MCF 10A (cell line): ENCODE measurements at regions not wholly inside any gene's neighbourhood (a gene's known extent, or its start where the extent isn't known, plus 50 kb on each side); places are given as distances from the start of the nearest gene placed in this dataset.
A peak's percentile ranks its signal among the peaks of the same experiment; 100 is the strongest.

Experiments used
- BruUV-seq: library from RNA; stranded (reverse); fragments of 400-500 nt; replicated peaks from 2 replicates; lab custom pipeline; 2021; lab: Mats Ljungman, UMichigan
- CTCF ChIA-PET: fragments of 300-600 bp; sonication (Branson Sonifier 250); formaldehyde crosslinking; extraction: SDS; loops from one replicate; lab custom pipeline; 2021; ENCODE audit warnings: antibody characterized with exemption, inconsistent platforms; lab: Yijun Ruan, JAX
- POLR2A ChIA-PET: fragments of 300-600, 350-650 bp; sonication (Branson Sonifier 250); formaldehyde crosslinking; extraction: SDS; loops from one replicate; lab custom pipeline; 2020; ENCODE audit warnings: antibody characterized with exemption, inconsistent platforms; lab: Yijun Ruan, JAX
- DNase-seq: peaks from one replicate; pipeline ENCODE4 v3.0.0-alpha.2; 2018; ENCODE audit not compliant: unreplicated experiment
- H3K27ac Mint-ChIP-seq: one replicate; pipeline ENCODE4 v1.8.0; 2022; ENCODE audit warnings: mild to moderate bottlenecking, low read depth, mixed read lengths; ENCODE audit not compliant: unreplicated experiment
- H3K27me3 Mint-ChIP-seq: one replicate; pipeline ENCODE4 v1.8.0; 2022; ENCODE audit warnings: mixed read lengths; ENCODE audit not compliant: insufficient read depth, unreplicated experiment
- H3K36me3 Mint-ChIP-seq: one replicate; pipeline ENCODE4 v1.8.0; 2022; ENCODE audit warnings: mild to moderate bottlenecking, moderate library complexity, mixed read lengths; ENCODE audit not compliant: insufficient read depth, unreplicated experiment
- H3K4me1 Mint-ChIP-seq: one replicate; pipeline ENCODE4 v1.8.0; 2022; ENCODE audit warnings: mixed read lengths; ENCODE audit not compliant: insufficient read depth, unreplicated experiment
- H3K4me3 Mint-ChIP-seq: one replicate; pipeline ENCODE4 v1.8.0; 2022; ENCODE audit warnings: mild to moderate bottlenecking, moderate library complexity, mixed read lengths; ENCODE audit not compliant: unreplicated experiment
- H3K9me3 Mint-ChIP-seq: one replicate; pipeline ENCODE4 v1.8.0; 2022; ENCODE audit warnings: mixed read lengths; ENCODE audit not compliant: unreplicated experiment
- CTCF ChIP-seq: fragments of 200-600 bp; IDR thresholded peaks from one replicate; pipeline ENCODE4 v1.8.0; 2022; ENCODE audit warnings: antibody characterized with exemption, mild to moderate bottlenecking; ENCODE audit not compliant: unreplicated experiment
- intact Hi-C: fragments of 100-400 bp; cut with micrococcal nuclease; formaldehyde crosslinking; loops from 2 replicates; pipeline ENCODE4 v1.14.1; 2022

DNA sequence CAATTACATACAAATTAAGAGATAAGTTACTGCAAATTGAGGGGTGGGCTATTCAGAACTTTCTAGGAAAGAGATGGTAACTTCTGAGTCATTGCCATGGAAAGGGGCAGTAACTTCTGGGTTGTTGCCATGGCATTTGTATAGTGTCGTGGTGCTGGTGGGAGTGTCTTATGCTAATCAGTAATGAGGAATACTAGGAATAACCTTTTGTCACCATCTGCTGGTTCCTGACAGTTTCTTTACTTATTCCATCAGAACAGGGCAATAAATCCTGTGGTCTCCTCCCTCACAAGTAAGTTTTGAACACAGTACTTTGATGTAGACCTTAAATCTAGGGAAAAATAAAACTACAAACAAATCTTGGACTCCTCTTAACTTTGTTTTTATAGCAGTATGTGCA lies 435.4 kb downstream of the BCL11A start:
- Mint-ChIP-seq H3K4me3 (no peak overlapping the region), H3K4me1 (peaks cover 6% of the 10 kb centered on the region), H3K36me3 (no peaks in the 10 kb centered on the region), H3K27me3 (no peaks in the 10 kb centered on the region), H3K27ac (no peak overlapping the region), H3K9me3 (peaks cover 8% of the 10 kb centered on the region)
- CTCF ChIA-PET: interaction anchor here (0.5 to 0.7 kb wide), 5 partner anchors 23 to 1098 kb away, joined by 3 to 5 read pairs (median 3); no protein-coding TSS in a partner anchor
- POLR2A ChIA-PET: interaction anchor here (0.8 kb wide), 1 partner anchor 11 kb away, joined by 3 read pairs; no protein-coding TSS in a partner anchor
- DNase-seq: peak; percentile 25
- TF ChIP-seq CTCF: no peak
- intact Hi-C loops: loop anchor here (5.0 to 10.0 kb wide), 2 partner anchors 813 to 1356 kb away; no protein-coding TSS in a partner anchor
- no TSS peak for BruUV-seq

GRCh38 chr2:60116161-60116875 lies 437.1 kb downstream of the BCL11A start:
- Mint-ChIP-seq H3K27me3 (no peaks in the 10 kb centered on the region), H3K4me3 (no peak overlapping the region), H3K9me3 (peaks cover 8% of the 10 kb centered on the region), H3K36me3 (no peaks in the 10 kb centered on the region), H3K4me1 (peaks cover 6% of the 10 kb centered on the region), H3K27ac (no peak overlapping the region)
- no TSS peak for BruUV-seq
- ChIA-PET POLR2A (interaction anchor here (0.6 to 0.7 kb wide), 2 partner anchors 87 to 674 kb away, joined by 3 read pairs; no protein-coding TSS in a partner anchor), CTCF (no interaction called here)
- TF ChIP-seq CTCF: no peak
- intact Hi-C loops: loop anchor here (5.0 to 10.0 kb wide), 2 partner anchors 812 to 1354 kb away; no protein-coding TSS in a partner anchor
- DNase-seq: peak; percentile 40

GRCh38 chr2:60109744-60110143 lies 443.7 kb downstream of the BCL11A start:
- BruUV-seq: no TSS peak
- H3K4me3 Mint-ChIP-seq: no peak overlapping the region
- DNase-seq: no peak
- H3K9me3 Mint-ChIP-seq: no peaks in the 10 kb centered on the region
- ChIA-PET POLR2A (no interaction called here), CTCF (interaction anchor here (0.6 kb wide), 1 partner anchor 857 kb away, joined by 4 read pairs; no protein-coding TSS in a partner anchor)
- peaks cover 6% of the 10 kb centered on the region for H3K4me1 Mint-ChIP-seq
- no peaks in the 10 kb centered on the region for H3K36me3 Mint-ChIP-seq
- intact Hi-C loops: loop anchor here (10.0 kb wide), 1 partner anchor 805 kb away; no protein-coding TSS in a partner anchor
- no peak overlapping the region for H3K27ac Mint-ChIP-seq
- no peak for TF ChIP-seq CTCF
- no peaks in the 10 kb centered on the region for H3K27me3 Mint-ChIP-seq

- ChIA-PET POLR2A (interaction anchor here (0.5 kb wide), 1 partner anchor 11 kb away, joined by 3 read pairs; no protein-coding TSS in a partner anchor), CTCF (interaction anchor here (0.5 to 1.2 kb wide), 3 partner anchors 475 to 514 kb away, joined by 3 to 5 read pairs (median 3); no protein-coding TSS in a partner anchor)
- no TSS peak for BruUV-seq
- no peaks in the 10 kb centered on the region for H3K9me3 Mint-ChIP-seq
- peaks cover 6% of the 10 kb centered on the region for H3K4me1 Mint-ChIP-seq
- intact Hi-C loops: no loop called here
- no peak overlapping the region for H3K27ac Mint-ChIP-seq
- H3K27me3 Mint-ChIP-seq: no peaks in the 10 kb centered on the region
- no peak for TF ChIP-seq CTCF
- no peak for DNase-seq
- H3K4me3 Mint-ChIP-seq: no peak overlapping the region
- H3K36me3 Mint-ChIP-seq: no peaks in the 10 kb centered on the region
These were observed 446.5 kb downstream of the BCL11A start for GRCh38 chr2:60106836-60107529.
